Neural progenitor cell (in vitro differentiated cells): ENCODE measurements at regions not wholly inside any gene's neighbourhood (a gene's known extent, or its start where the extent isn't known, plus 50 kb on each side); places are given as distances from the start of the nearest gene placed in this dataset.
"Not testable (repeated sequence)": the region's sequence is repeated elsewhere in the genome, so short reads cannot be mapped to it uniquely, and the experiment has no call there.

Experiments
- DNase-seq: peaks from one replicate; pipeline ENCODE4 v3.0.0-alpha.2; 2016; ENCODE audit warnings: low spot score
- H2AFZ ChIP-seq: fragments of 200-600 bp; sonication (generic); replicated peaks from 2 replicates; pipeline ENCODE4 v1.6.1; 2016; ENCODE audit warnings: antibody characterized with exemption
- H3F3A ChIP-seq: fragments of 200-600 bp; sonication (generic); 2 replicates; pipeline ENCODE4 v1.6.1; 2016; ENCODE audit warnings: antibody characterized with exemption, low read depth
- H3K27ac ChIP-seq: fragments of 200-600 bp; sonication (generic); 2 replicates; pipeline ENCODE4 v1.5.1; 2016; ENCODE audit warnings: mild to moderate bottlenecking
- H3K27me3 ChIP-seq: fragments of 200-600 bp; sonication (generic); 2 replicates; pipeline ENCODE4 v1.6.1; 2016; ENCODE audit warnings: mild to moderate bottlenecking, moderate library complexity
- H3K36me3 ChIP-seq: fragments of 200-600 bp; sonication (generic); 2 replicates; pipeline ENCODE4 v1.5.1; 2016
- H3K4me1 ChIP-seq: fragments of 200-600 bp; sonication (generic); 2 replicates; pipeline ENCODE4 v1.6.1; 2016; ENCODE audit warnings: mixed run types
- H3K4me2 ChIP-seq: fragments of 200-600 bp; sonication (generic); 2 replicates; pipeline ENCODE4 v1.6.1; 2016
- H3K4me3 ChIP-seq: fragments of 200-600 bp; sonication (generic); 2 replicates; pipeline ENCODE4 v1.5.1; 2016
- H3K79me2 ChIP-seq: fragments of 200-600 bp; sonication (generic); 2 replicates; pipeline ENCODE4 v1.6.1; 2016; ENCODE audit warnings: low read depth
- H3K9ac ChIP-seq: fragments of 200-600 bp; sonication (generic); 2 replicates; pipeline ENCODE4 v1.6.1; 2016
- H3K9me3 ChIP-seq: fragments of 200-600 bp; sonication (generic); 2 replicates; pipeline ENCODE4 v1.5.1; 2016; ENCODE audit warnings: low read depth
- H4K20me1 ChIP-seq: fragments of 200-600 bp; sonication (generic); 2 replicates; pipeline ENCODE4 v1.6.1; 2016; ENCODE audit warnings: low read depth
- H3K27ac Mint-ChIP-seq: 3 replicates; pipeline ENCODE4 v1.8.0; 2021; ENCODE audit warnings: mixed read lengths
- H3K27me3 Mint-ChIP-seq: 2 replicates; pipeline ENCODE4 v1.8.0; 2022; ENCODE audit warnings: low read depth, mild to moderate bottlenecking, inconsistent platforms, moderate library complexity, mixed read lengths; ENCODE audit not compliant: insufficient read depth
- H3K36me3 Mint-ChIP-seq: 3 replicates; pipeline ENCODE4 v1.8.0; 2021; ENCODE audit warnings: mixed read lengths
- H3K4me1 Mint-ChIP-seq: 3 replicates; pipeline ENCODE4 v1.8.0; 2021; ENCODE audit warnings: mixed read lengths
- H3K4me3 Mint-ChIP-seq: 3 replicates; pipeline ENCODE4 v1.8.0; 2021; ENCODE audit warnings: mild to moderate bottlenecking, moderate library complexity, mixed read lengths
- H3K9me3 Mint-ChIP-seq: 3 replicates; pipeline ENCODE4 v1.8.0; 2020; ENCODE audit warnings: mixed read lengths
- CTCF ChIP-seq: fragments of 200-600 bp; sonication (generic); IDR thresholded peaks from 2 replicates; pipeline ENCODE4 v1.5.1; 2017; ENCODE audit warnings: antibody characterized with exemption, mild to moderate bottlenecking
- EZH2 ChIP-seq: fragments of 200-600 bp; sonication (generic); IDR thresholded peaks from 2 replicates; pipeline ENCODE4 v1.6.1; 2017; ENCODE audit warnings: antibody characterized with exemption, mild to moderate bottlenecking, moderate library complexity
- EZH2phosphoT487 ChIP-seq: fragments of 200-600 bp; sonication (generic); IDR thresholded peaks from 2 replicates; pipeline ENCODE4 v1.6.1; 2017; ENCODE audit warnings: antibody characterized with exemption

- TF ChIP-seq EZH2phosphoT487 (no peak), EZH2 (no peak), CTCF (no peak)
- Mint-ChIP-seq H3K4me3 (no peak overlapping the region), H3K27me3 (no peaks in the 10 kb centered on the region), H3K9me3 (no peaks in the 10 kb centered on the region), H3K4me1 (no peaks in the 10 kb centered on the region), H3K36me3 (no peaks in the 10 kb centered on the region), H3K27ac (no peak overlapping the region)
- no peaks in the 10 kb centered on the region for H3F3A ChIP-seq
- H3K4me2 ChIP-seq, result no peak overlapping the region
- H4K20me1 ChIP-seq, result no peaks in the 10 kb centered on the region
- H3K4me3 ChIP-seq, result no peak overlapping the region
- H3K27ac ChIP-seq, result no peak overlapping the region
- H3K27me3 ChIP-seq, result no peaks in the 10 kb centered on the region
- no peaks in the 10 kb centered on the region for H3K9me3 ChIP-seq
- peaks cover 5% of the 10 kb centered on the region for H3K4me1 ChIP-seq
- no peaks in the 10 kb centered on the region for H3K36me3 ChIP-seq
- no peaks in the 10 kb centered on the region for H3K79me2 ChIP-seq
- no peak overlapping the region for H2AFZ ChIP-seq
- H3K9ac ChIP-seq, result no peak overlapping the region
- DNase-seq, result no peak
These were observed 389.2 kb upstream of the GRM7 start for GRCh38 chr3:6471744-6472143.

GRCh38 chr3:6490487-6491327, 370.2 kb upstream of the GRM7 start:
- not testable (repeated sequence) for H2AFZ ChIP-seq, H3K36me3 Mint-ChIP-seq, H3K9ac ChIP-seq, DNase-seq, H3K36me3 ChIP-seq, H3K4me1 ChIP-seq, H3F3A ChIP-seq, H4K20me1 ChIP-seq, H3K27me3 ChIP-seq, H3K79me2 ChIP-seq, H3K9me3 Mint-ChIP-seq, H3K27ac ChIP-seq, H3K4me1 Mint-ChIP-seq, H3K9me3 ChIP-seq, H3K27me3 Mint-ChIP-seq, H3K4me3 Mint-ChIP-seq, H3K27ac Mint-ChIP-seq
- Histone ChIP-seq H3K4me2 (peak overlapping the region; percentile 42), H3K4me3 (peak overlapping the region; percentile 13)

GRCh38 chr3:6491768-6492167, 369.1 kb upstream of the GRM7 start:
- no peaks in the 10 kb centered on the region for H3F3A ChIP-seq
- no peaks in the 10 kb centered on the region for H3K79me2 ChIP-seq
- H3K36me3 ChIP-seq, result no peaks in the 10 kb centered on the region
- Mint-ChIP-seq H3K4me1 (no peaks in the 10 kb centered on the region), H3K4me3 (no peak overlapping the region), H3K9me3 (peaks cover 4% of the 10 kb centered on the region), H3K27ac (no peak overlapping the region), H3K27me3 (no peaks in the 10 kb centered on the region), H3K36me3 (no peaks in the 10 kb centered on the region)
- H3K27me3 ChIP-seq, result no peaks in the 10 kb centered on the region
- no peak overlapping the region for H3K4me2 ChIP-seq
- DNase-seq, result no peak
- no peak for TF ChIP-seq CTCF
- TF ChIP-seq EZH2, result no peak
- TF ChIP-seq EZH2phosphoT487, result no peak
- no peak overlapping the region for H2AFZ ChIP-seq
- no peaks in the 10 kb centered on the region for H4K20me1 ChIP-seq
- H3K27ac ChIP-seq, result no peak overlapping the region
- H3K9me3 ChIP-seq, result no peaks in the 10 kb centered on the region
- H3K4me1 ChIP-seq, result no peaks in the 10 kb centered on the region
- no peak overlapping the region for H3K4me3 ChIP-seq
- H3K9ac ChIP-seq, result no peak overlapping the region

- H3K4me3 Mint-ChIP-seq, result no peak overlapping the region
- Histone ChIP-seq H3K4me3 (no peak overlapping the region), H4K20me1 (no peaks in the 10 kb centered on the region), H3K9me3 (no peaks in the 10 kb centered on the region), H2AFZ (no peak overlapping the region), H3F3A (no peaks in the 10 kb centered on the region), H3K79me2 (no peaks in the 10 kb centered on the region), H3K4me2 (no peak overlapping the region), H3K36me3 (no peaks in the 10 kb centered on the region), H3K9ac (no peak overlapping the region), H3K4me1 (no peaks in the 10 kb centered on the region), H3K27me3 (no peaks in the 10 kb centered on the region), H3K27ac (no peak overlapping the region)
- TF ChIP-seq EZH2 (no peak), EZH2phosphoT487 (no peak)
- H3K27ac Mint-ChIP-seq, result no peak overlapping the region
- no peak for DNase-seq
- H3K27me3 Mint-ChIP-seq, result no peaks in the 10 kb centered on the region
- no peaks in the 10 kb centered on the region for H3K4me1 Mint-ChIP-seq
- peaks cover 4% of the 10 kb centered on the region for H3K9me3 Mint-ChIP-seq
- no peaks in the 10 kb centered on the region for H3K36me3 Mint-ChIP-seq
These were observed 368.6 kb upstream of the GRM7 start for GRCh38 chr3:6492306-6492705.

- not testable (repeated sequence) for H3K36me3 Mint-ChIP-seq, H3K36me3 ChIP-seq, DNase-seq, H3K27me3 Mint-ChIP-seq, H3K4me2 ChIP-seq, H3K9ac ChIP-seq, H3K27ac Mint-ChIP-seq, H3K4me3 Mint-ChIP-seq, H4K20me1 ChIP-seq, H3K9me3 ChIP-seq, H3K9me3 Mint-ChIP-seq, H3K4me1 Mint-ChIP-seq, H2AFZ ChIP-seq, H3K4me3 ChIP-seq, H3K27ac ChIP-seq, H3K4me1 ChIP-seq, H3K27me3 ChIP-seq, H3F3A ChIP-seq, H3K79me2 ChIP-seq
These were observed 362.0 kb upstream of the GRM7 start for GRCh38 chr3:6498944-6499343.
